PC-3 (cell line): ENCODE measurements at regions not wholly inside any gene's neighbourhood (a gene's known extent, or its start where the extent isn't known, plus 50 kb on each side); places are given as distances from the start of the nearest gene placed in this dataset.
"Not testable (repeated sequence)": the region's sequence is repeated elsewhere in the genome, so short reads cannot be mapped to it uniquely, and the experiment has no call there.

Source experiments
- CTCF ChIP-seq: fragments of 300-600 bp; sonication (generic); conservative IDR thresholded peaks from 2 replicates; pipeline ENCODE4 v1.5.1; 2017; ENCODE audit warnings: antibody characterized with exemption, low read depth, mild to moderate bottlenecking, low read length
- EZH2 ChIP-seq: fragments of 300-600 bp; sonication (generic); IDR thresholded peaks from one replicate; pipeline ENCODE4 v1.6.1; 2017; ENCODE audit warnings: antibody characterized with exemption, mild to moderate bottlenecking, low read length; ENCODE audit not compliant: unreplicated experiment
- EZH2phosphoT487 ChIP-seq: fragments of 300-600 bp; sonication (generic); IDR thresholded peaks from 2 replicates; pipeline ENCODE4 v1.6.1; 2018; ENCODE audit warnings: mild to moderate bottlenecking, antibody characterized with exemption, low read length, borderline replicate concordance

GRCh38 chr9:40107251-40107650 is 751.8 kb downstream of the SPATA31A1 start:
- TF ChIP-seq CTCF, EZH2, EZH2phosphoT487: not testable (repeated sequence)
